NCI-H526 (cell line): ENCODE measurements at regions not wholly inside any gene's neighbourhood (a gene's known extent, or its start where the extent isn't known, plus 50 kb on each side); places are given as distances from the start of the nearest gene placed in this dataset.

ENCODE experiments used
- DNase-seq, 2 experiments: peaks; one replicate each; lab custom pipeline; 2025; lab: John Stamatoyannopoulos, UW

DNA sequence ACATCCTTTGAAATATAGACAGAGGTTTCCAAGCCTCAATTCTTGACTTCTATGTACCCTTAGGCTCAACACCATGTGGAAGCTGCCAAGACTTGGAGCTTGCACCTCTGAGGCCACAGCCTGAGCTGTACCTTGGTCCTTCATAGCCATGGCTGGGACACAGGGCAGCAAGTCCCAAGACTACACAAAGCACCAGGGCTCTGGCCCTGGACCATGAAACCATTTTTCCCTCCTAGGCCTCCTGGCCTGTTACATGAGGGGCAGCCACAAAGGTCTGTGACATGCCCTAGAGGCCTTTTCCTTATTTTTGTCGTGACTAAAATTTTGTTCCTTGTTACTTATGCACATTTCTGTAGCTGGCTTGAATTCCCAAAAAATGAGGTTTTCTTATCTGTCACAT lies 953.1 kb upstream of the ADGRL4 start:
- no peak for DNase-seq

- no peak for DNase-seq
These were observed 949.4 kb upstream of the ADGRL4 start for GRCh38 chr1:79955966-79956365.

GRCh38 chr1:79950511-79950910 lies 944.0 kb upstream of the ADGRL4 start:
- no peak for DNase-seq

- no peak for DNase-seq
These were observed 938.9 kb upstream of the ADGRL4 start for GRCh38 chr1:79945391-79945790.

DNA sequence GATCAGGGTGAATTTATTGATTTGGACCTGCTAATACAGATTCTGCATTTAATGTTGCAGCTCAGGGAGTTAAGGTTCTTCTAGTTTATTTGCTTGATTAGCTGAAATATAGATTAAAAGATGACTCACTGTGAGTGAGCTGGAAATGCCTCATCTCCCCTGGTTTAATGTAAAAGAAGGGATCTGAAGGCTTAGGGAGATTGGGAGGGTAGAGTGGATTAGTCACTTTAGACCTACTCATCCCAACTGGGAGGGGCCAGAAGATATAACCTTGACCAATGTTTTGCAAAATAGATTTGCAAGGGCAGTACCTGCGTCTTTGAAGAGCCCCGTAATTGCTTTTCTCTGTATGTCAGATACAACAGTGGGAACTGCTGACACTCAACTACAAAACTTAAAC lies 922.8 kb upstream of the ADGRL4 start:
- DNase-seq, result no peak

DNA sequence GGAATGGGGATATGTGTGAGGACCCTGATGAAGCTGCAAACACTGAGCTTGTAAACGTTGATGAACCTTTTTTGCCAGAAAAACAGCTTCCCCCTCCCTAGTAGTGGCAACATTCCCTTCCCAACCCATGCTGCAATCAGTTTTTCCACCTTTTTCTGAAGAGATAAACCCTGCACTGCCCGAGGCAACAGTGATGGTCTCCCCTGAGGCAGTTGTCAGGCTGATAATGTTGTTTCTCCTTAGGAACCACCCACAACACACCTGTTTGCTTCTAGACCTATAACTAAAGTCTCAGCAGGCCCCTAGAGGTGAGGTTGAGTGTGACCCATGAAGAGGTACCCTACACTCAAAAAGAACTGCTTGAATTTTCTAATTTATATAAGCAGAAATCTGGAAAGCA lies 922.4 kb upstream of the ADGRL4 start:
- DNase-seq, result no peak

GRCh38 chr1:79920960-79921669 lies 914.6 kb upstream of the ADGRL4 start:
- DNase-seq, result no peak

DNA sequence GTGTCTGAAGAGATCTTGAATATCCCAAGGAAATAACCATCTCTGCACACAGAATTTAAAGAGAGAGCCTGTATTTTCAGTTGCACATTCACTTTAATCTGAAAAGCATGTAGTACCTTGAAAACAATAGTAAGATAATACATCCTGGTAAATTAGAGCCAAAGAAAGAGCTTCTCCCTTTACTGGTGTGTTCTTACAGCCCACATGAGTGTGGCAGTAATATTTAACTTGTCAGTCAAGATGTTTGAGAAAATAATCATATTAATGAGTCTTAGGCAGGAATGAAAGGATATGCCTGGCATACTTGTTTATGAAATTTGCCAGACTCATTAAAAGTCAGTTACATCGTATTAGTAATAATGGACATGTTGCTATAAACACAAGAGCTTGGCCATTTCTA lies 908.4 kb upstream of the ADGRL4 start:
- DNase-seq, result no peak

- DNase-seq, result no peak
These were observed 906.3 kb upstream of the ADGRL4 start for GRCh38 chr1:79912813-79913212.

GRCh38 chr1:79903321-79903720 lies 896.8 kb upstream of the ADGRL4 start:
- no peak for DNase-seq

DNA sequence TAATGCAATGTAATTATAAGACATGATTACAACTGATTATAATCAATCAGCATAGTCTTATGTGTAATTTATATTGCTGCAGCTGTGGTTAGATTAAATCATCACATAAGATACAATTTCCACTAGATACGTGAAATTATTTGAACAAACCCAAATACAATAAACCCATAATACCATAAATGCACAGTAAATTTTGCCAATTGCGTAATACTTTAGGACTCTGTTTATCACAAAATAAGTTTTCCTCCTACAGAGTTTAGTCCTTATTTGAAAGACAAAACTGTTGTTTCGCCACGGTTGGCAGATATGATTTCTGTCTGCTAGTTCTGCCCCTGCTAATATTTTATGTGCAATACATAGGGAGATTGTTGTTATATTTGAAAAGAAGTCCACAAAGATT lies 895.9 kb upstream of the ADGRL4 start:
- no peak for DNase-seq

GRCh38 chr1:79899914-79900313 lies 893.4 kb upstream of the ADGRL4 start:
- DNase-seq, result no peak

GRCh38 chr1:79896140-79896539 lies 889.6 kb upstream of the ADGRL4 start:
- no peak for DNase-seq

DNA sequence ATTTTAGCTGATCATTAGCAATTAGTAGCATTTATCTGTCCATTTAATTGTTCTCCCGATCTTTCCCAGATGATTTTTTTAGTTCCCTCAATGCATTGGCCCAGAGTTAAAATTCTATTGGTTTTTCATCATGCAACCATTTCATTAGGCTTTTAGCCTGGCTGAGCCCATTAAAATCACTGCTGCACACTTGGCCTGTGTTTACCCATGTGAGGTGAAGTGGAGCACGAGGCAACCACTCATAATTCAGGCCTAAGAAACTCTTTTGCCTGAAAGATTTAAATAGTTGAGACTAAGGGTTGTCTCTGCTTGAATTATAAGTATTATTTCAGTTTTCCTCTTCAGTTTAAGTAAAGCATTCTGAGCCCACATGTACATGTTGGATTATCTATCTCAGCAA lies 889.0 kb upstream of the ADGRL4 start:
- DNase-seq, result no peak

GRCh38 chr1:79894129-79894528 lies 887.6 kb upstream of the ADGRL4 start:
- peak; percentile 12 to 41 for DNase-seq

DNA sequence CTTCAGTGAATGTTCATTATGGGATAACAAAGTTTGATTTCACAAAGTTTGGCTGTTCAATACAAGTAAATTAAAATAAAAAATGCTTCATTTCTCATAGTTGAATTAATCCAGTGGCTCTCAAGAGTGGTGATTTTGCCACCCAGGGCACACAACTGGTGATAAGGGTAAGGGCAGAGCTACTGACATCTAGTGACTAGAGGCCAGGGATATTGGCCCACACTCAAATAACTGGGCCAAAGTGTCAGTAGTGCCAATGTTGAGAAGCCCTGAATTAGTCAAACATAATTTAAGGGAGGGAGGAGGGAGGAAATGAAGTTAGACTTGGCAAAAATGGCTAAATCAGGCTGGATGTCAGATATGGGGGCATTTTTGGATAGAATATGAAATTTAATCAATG lies 880.5 kb upstream of the ADGRL4 start:
- DNase-seq, result no peak

DNA sequence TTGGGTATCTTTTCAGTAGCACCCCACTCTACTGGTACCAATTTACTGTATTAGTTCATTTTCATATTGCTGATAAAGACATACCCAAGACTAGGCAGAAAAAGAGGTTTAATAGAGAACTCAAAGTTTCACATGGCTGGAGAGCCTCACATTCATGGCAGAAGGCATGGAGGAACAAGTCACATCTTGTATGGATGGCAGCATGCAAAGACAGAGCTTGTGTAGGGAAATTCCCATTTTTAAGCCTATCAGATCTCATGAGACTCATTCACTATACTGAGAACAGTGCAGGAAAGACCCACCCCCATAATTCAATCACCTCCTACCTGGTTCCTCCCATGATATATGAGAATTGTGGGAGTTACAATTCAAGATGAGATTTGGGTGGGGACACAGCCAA lies 878.6 kb upstream of the ADGRL4 start:
- DNase-seq, result no peak

DNA sequence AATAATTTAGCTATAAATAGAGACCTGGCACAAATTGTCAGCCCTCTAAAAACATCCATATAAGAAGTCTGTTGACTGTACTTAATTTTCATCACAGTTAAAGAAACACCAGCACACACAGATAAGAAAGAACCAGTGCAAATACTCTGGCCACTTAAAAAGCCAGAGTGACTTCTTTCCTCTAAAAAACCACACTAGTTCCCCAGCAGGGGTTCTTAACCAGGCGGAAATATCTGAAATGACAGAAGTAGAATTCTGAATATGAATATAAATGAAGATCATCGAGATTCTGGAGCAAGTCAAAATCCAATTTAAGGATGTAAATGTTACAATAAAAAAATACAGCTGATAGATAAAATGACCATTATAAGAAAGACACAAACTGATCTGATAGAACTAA lies 870.6 kb upstream of the ADGRL4 start:
- no peak for DNase-seq

GRCh38 chr1:79875187-79875586 lies 868.7 kb upstream of the ADGRL4 start:
- no peak for DNase-seq

- no peak for DNase-seq
These were observed 867.8 kb upstream of the ADGRL4 start for GRCh38 chr1:79874289-79874688.

- DNase-seq, result no peak
These were observed 852.9 kb upstream of the ADGRL4 start for GRCh38 chr1:79859212-79859948.

- peak in 1 of 2 experiments; percentile 35 for DNase-seq
These were observed 845.5 kb upstream of the ADGRL4 start for GRCh38 chr1:79852004-79852403.

GRCh38 chr1:79849388-79849787 lies 842.9 kb upstream of the ADGRL4 start:
- DNase-seq, result no peak

- DNase-seq, result no peak
These were observed 841.8 kb upstream of the ADGRL4 start for GRCh38 chr1:79848316-79848715.
